ENCODE measurements at regions not wholly inside any gene's neighbourhood (a gene's known extent, or its start where the extent isn't known, plus 50 kb on each side); places are given as distances from the start of the nearest gene placed in this dataset.

DNA sequence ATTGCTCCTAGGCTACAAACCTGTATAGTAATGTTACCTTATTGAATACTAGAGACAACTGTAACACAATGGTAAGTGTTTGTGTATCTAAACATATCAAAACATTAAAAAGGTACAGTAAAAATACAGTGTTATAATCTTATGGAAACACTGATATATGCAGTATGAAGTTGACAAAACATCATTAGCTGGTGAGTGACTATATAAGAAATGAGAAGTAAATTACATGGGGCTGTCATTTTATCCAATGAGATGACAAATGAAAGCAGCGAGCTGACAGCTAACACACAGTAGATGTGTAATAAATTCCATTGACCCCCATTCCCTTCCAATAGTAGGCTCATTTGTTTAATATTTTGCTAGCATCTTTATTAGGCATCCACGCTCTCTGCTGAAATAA is 198.1 kb upstream of the GHITM start:
- H2AFZ ChIP-seq (ENCODE audit: low read depth, low read length): no peak overlapping the region
- no peak for TF ChIP-seq EZH2phosphoT487 (IDR thresholded peaks at IDR 0.05; ENCODE audit: low read depth)
- TF ChIP-seq, protein P1, sequence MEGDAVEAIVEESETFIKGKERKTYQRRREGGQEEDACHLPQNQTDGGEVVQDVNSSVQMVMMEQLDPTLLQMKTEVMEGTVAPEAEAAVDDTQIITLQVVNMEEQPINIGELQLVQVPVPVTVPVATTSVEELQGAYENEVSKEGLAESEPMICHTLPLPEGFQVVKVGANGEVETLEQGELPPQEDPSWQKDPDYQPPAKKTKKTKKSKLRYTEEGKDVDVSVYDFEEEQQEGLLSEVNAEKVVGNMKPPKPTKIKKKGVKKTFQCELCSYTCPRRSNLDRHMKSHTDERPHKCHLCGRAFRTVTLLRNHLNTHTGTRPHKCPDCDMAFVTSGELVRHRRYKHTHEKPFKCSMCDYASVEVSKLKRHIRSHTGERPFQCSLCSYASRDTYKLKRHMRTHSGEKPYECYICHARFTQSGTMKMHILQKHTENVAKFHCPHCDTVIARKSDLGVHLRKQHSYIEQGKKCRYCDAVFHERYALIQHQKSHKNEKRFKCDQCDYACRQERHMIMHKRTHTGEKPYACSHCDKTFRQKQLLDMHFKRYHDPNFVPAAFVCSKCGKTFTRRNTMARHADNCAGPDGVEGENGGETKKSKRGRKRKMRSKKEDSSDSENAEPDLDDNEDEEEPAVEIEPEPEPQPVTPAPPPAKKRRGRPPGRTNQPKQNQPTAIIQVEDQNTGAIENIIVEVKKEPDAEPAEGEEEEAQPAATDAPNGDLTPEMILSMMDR (IDR thresholded peaks at IDR 0.05; ENCODE audit: low read depth, low read length): no peak
- no peaks in the 10 kb centered on the region for H3K4me1 ChIP-seq (ENCODE audit: low read length)
- no peak overlapping the region for H3K4me2 ChIP-seq (ENCODE audit: low read length)
- H3K9me3 ChIP-seq (ENCODE audit: insufficient read depth, low read length): no peaks in the 10 kb centered on the region
- no peaks in the 10 kb centered on the region for H4K20me1 ChIP-seq (ENCODE audit: insufficient read depth, low read length)
- H3K4me3 ChIP-seq (ENCODE audit: low read length): no peak overlapping the region
- H3K9ac ChIP-seq (ENCODE audit: low read length): no peak overlapping the region
- H3K27me3 ChIP-seq (ENCODE audit: low read depth, low read length): peaks cover 14% of the 10 kb centered on the region; the same call in 1 of the 2 replicates
- no peaks in the 10 kb centered on the region for H3K36me3 ChIP-seq (replicated peaks; ENCODE audit: low read depth, low read length)
- H3K27ac ChIP-seq (ENCODE audit: low read length): no peak overlapping the region
- no peaks in the 10 kb centered on the region for H3K79me2 ChIP-seq (ENCODE audit: low read length)

DNA sequence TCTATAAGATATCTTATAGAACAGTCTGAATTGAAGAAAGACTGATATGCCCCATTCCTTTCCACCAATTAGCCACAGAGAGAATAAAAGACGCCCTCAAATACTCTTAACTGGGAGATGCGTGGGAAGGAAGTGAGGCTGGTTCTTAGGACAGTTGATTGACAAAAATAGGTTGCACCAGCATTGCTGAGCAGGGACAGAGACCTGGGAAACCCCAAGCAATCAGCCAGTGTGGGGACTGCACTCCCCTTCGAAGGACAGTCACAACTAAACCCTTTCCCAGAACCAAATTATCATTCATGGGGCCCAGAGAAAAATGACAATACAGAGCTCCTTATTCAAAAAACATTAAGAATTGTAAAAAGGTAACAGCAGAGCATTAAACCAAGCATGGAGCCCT is 196.9 kb upstream of the GHITM start:
- TF ChIP-seq, protein P1 (IDR thresholded peaks at IDR 0.05; ENCODE audit: low read depth, low read length): no peak
- TF ChIP-seq EZH2phosphoT487 (IDR thresholded peaks at IDR 0.05; ENCODE audit: low read depth): no peak
- H3K4me2 ChIP-seq (ENCODE audit: low read length): no peak overlapping the region

DNA sequence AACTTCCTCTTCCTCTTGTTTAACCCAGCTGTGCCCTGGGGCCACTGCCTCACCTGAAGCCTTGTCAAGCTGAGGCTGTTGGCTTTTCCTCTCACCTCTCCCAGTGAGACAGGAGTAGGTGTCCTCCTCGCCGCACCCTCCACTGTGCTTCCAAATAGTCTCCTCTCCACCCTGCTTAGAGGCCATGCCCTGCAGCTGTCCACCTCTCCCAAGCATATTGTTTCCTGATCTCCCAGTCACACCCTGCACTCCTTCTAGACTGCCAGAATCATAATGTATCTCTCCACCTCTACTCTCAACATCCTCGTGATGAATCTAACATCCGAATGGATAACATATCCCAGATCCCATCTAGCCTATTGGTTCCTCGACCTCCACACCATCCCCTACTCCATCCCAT is 196.3 kb upstream of the GHITM start:
- Histone ChIP-seq H3K36me3 (replicated peaks; ENCODE audit: low read depth, low read length) (no peaks in the 10 kb centered on the region), H3K4me2 (ENCODE audit: low read length) (no peak overlapping the region), H4K20me1 (ENCODE audit: insufficient read depth, low read length) (no peaks in the 10 kb centered on the region), H3K79me2 (ENCODE audit: low read length) (no peaks in the 10 kb centered on the region), H3K9ac (ENCODE audit: low read length) (no peak overlapping the region), H2AFZ (ENCODE audit: low read depth, low read length) (no peak overlapping the region), H3K27ac (ENCODE audit: low read length) (no peak overlapping the region), H3K27me3 (ENCODE audit: low read depth, low read length) (peaks cover 6% of the 10 kb centered on the region; the same call in 1 of the 2 replicates), H3K4me1 (ENCODE audit: low read length) (no peaks in the 10 kb centered on the region), H3K4me3 (ENCODE audit: low read length) (no peak overlapping the region), H3K9me3 (ENCODE audit: insufficient read depth, low read length) (no peaks in the 10 kb centered on the region)
- no peak for TF ChIP-seq EZH2phosphoT487 (IDR thresholded peaks at IDR 0.05; ENCODE audit: low read depth)
- TF ChIP-seq, protein P1 (IDR thresholded peaks at IDR 0.05; ENCODE audit: low read depth, low read length): no peak

More for the DNA sequence above, 196.9 kb upstream of the GHITM start:
- no peak overlapping the region for H3K27ac ChIP-seq (ENCODE audit: low read length)
- no peak overlapping the region for H2AFZ ChIP-seq (ENCODE audit: low read depth, low read length)
- no peak overlapping the region for H3K9ac ChIP-seq (ENCODE audit: low read length)
- no peak overlapping the region for H3K4me3 ChIP-seq (ENCODE audit: low read length)
- H3K4me1 ChIP-seq (ENCODE audit: low read length): no peaks in the 10 kb centered on the region
- peaks cover 12% of the 10 kb centered on the region; the same call in 1 of the 2 replicates for H3K27me3 ChIP-seq (ENCODE audit: low read depth, low read length)
- H3K79me2 ChIP-seq (ENCODE audit: low read length): no peaks in the 10 kb centered on the region
- H4K20me1 ChIP-seq (ENCODE audit: insufficient read depth, low read length): no peaks in the 10 kb centered on the region
- no peaks in the 10 kb centered on the region for H3K36me3 ChIP-seq (replicated peaks; ENCODE audit: low read depth, low read length)
- no peaks in the 10 kb centered on the region for H3K9me3 ChIP-seq (ENCODE audit: insufficient read depth, low read length)

DNA sequence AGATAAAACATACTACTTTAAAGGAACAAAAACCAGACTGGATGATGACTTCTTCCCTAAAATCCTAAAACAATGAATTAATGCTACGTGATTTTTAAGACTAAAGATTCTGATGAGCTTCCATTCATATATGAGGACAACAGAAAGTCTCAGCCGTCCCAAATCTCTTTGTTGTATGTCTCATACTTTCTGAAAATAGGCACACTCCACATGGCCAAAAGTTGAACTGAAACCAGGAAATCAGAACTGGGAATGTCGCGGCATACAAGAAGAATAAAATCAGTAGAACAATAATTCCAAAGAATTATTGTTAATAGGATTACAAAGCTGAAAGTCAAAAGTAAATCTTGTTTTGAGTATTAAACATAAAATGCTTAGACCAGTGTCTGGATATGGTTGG is 195.4 kb upstream of the GHITM start:
- Histone ChIP-seq H3K79me2 (ENCODE audit: low read length) (no peaks in the 10 kb centered on the region), H3K4me2 (ENCODE audit: low read length) (no peak overlapping the region), H2AFZ (ENCODE audit: low read depth, low read length) (no peak overlapping the region)

More for the DNA sequence above, 195.4 kb upstream of the GHITM start:
- TF ChIP-seq, protein P1 (IDR thresholded peaks at IDR 0.05; ENCODE audit: low read depth, low read length): no peak
- TF ChIP-seq EZH2phosphoT487 (IDR thresholded peaks at IDR 0.05; ENCODE audit: low read depth): no peak
- Histone ChIP-seq H3K9me3 (ENCODE audit: insufficient read depth, low read length) (no peaks in the 10 kb centered on the region), H3K27ac (ENCODE audit: low read length) (no peak overlapping the region), H3K9ac (ENCODE audit: low read length) (no peak overlapping the region), H3K36me3 (replicated peaks; ENCODE audit: low read depth, low read length) (no peaks in the 10 kb centered on the region), H3K4me3 (ENCODE audit: low read length) (no peak overlapping the region), H4K20me1 (ENCODE audit: insufficient read depth, low read length) (no peaks in the 10 kb centered on the region), H3K4me1 (ENCODE audit: low read length) (no peaks in the 10 kb centered on the region), H3K27me3 (ENCODE audit: low read depth, low read length) (no peaks in the 10 kb centered on the region)
